HCT116 (cell line): ENCODE measurements at regions not wholly inside any gene's neighbourhood (a gene's known extent, or its start where the extent isn't known, plus 50 kb on each side); places are given as distances from the start of the nearest gene placed in this dataset.

Experiments used
- ATAC-seq: fragments of 200-7000 bp; cut with Tn5 transposase; 2 replicates; pipeline ENCODE4 v1.9.1; 2020; ENCODE audit warnings: mild to moderate bottlenecking, moderate library complexity
- BruUV-seq: library from RNA; stranded (reverse); fragments of 400-500 nt; replicated peaks from 2 replicates; lab custom pipeline; 2021; lab: Mats Ljungman, UMichigan
- CTCF ChIA-PET: fragments of 300-600 bp; sonication (Branson Sonifier 250); formaldehyde crosslinking; loops from one replicate; lab custom pipeline; 2021; ENCODE audit warnings: antibody characterized with exemption; lab: Charles Lee
- POLR2A ChIA-PET: fragments of 300-600, 350-600 bp; sonication (Branson Sonifier 250); formaldehyde crosslinking; loops from one replicate; lab custom pipeline; 2021; ENCODE audit warnings: antibody characterized with exemption; lab: Charles Lee
- RAD21 ChIA-PET, 2 experiments: fragments of 300-600 bp; sonication (Branson Sonifier 250); formaldehyde crosslinking; loops; one replicate each; lab custom pipeline; 2023; ENCODE audit warnings: low total read pairs in 2 of 2; ENCODE audit not compliant: uncharacterized antibody in 2 of 2, unreplicated experiment in 2 of 2, low non-redundant PET in 1 of 2; lab: Charles Lee
- DNase-seq: peaks from one replicate; pipeline ENCODE4 v3.0.0-alpha.2; 2010; ENCODE audit warnings: low read depth, low spot score
- H2AFZ ChIP-seq: fragments of 200-600 bp; shearing (Covaris generic), sonication (generic); 2 replicates; pipeline ENCODE4 v1.6.1; 2017; ENCODE audit warnings: low read depth, mixed run types, mixed read lengths, antibody characterized with exemption, low read length; ENCODE audit not compliant: poor library complexity, severe bottlenecking
- H3K27ac ChIP-seq: 2 replicates; pipeline ENCODE4 v1.5.1; 2012; ENCODE audit warnings: low read depth, low read length
- H3K27me3 ChIP-seq: fragments of 200-600 bp; sonication (generic); 2 replicates; pipeline ENCODE4 v1.6.1; 2016; ENCODE audit warnings: mixed run types, low read length, mixed read lengths; ENCODE audit not compliant: insufficient read depth
- H3K36me3 ChIP-seq, 2 experiments: fragments of 200-500 bp in 1 of 2; fragments of 200-600 bp in 1 of 2; sonication (Bioruptor generic) in 1 of 2; sonication (generic) in 1 of 2; 2 replicates each; pipeline versions ENCODE4 v1.5.1 to v1.6.1; 2014 to 2016; ENCODE audit warnings: low read length in 2 of 2, inconsistent platforms in 1 of 2, mixed read lengths in 1 of 2, mixed run types in 1 of 2; ENCODE audit not compliant: insufficient read depth in 2 of 2, control insufficient read depth in 1 of 2
- H3K4me1 ChIP-seq, 2 experiments: fragments of 200-600 bp in 1 of 2; sonication (generic) in 1 of 2; 2 replicates each; pipeline versions ENCODE4 v1.5.1 to v1.6.1; 2012 to 2017; ENCODE audit warnings: low read length in 2 of 2, inconsistent platforms in 1 of 2, mild to moderate bottlenecking in 1 of 2, mixed read lengths in 1 of 2, mixed run types in 1 of 2, moderate library complexity in 1 of 2; ENCODE audit not compliant: insufficient read depth in 2 of 2, control insufficient read depth in 1 of 2
- H3K4me2 ChIP-seq: fragments of 200-600 bp; sonication (generic); 2 replicates; pipeline ENCODE4 v1.6.1; 2017; ENCODE audit warnings: mixed run types, low read length, mixed read lengths
- H3K4me3 ChIP-seq, 2 experiments: fragments of 200-600 bp in 1 of 2; sonication (generic) in 1 of 2; replicated peaks in 1 of 2; 2 replicates each; pipeline ENCODE4 v1.5.1; 2011 to 2016; ENCODE audit warnings: low read length in 2 of 2, control low read depth in 1 of 2, low read depth in 1 of 2, mild to moderate bottlenecking in 1 of 2, mixed read lengths in 1 of 2, mixed run types in 1 of 2
- H3K79me2 ChIP-seq: fragments of 200-600 bp; sonication (generic); 2 replicates; pipeline ENCODE4 v1.6.1; 2017; ENCODE audit warnings: mild to moderate bottlenecking, mixed run types, low read length, moderate library complexity, mixed read lengths; ENCODE audit not compliant: insufficient read depth
- H3K9ac ChIP-seq: fragments of 200-600 bp; sonication (generic); 2 replicates; pipeline ENCODE4 v1.6.1; 2016; ENCODE audit warnings: low read length, mixed read lengths
- H3K9me2 ChIP-seq: fragments of 200-600 bp; sonication (generic), shearing (Covaris generic); 2 replicates; pipeline ENCODE4 v1.6.1; 2017; ENCODE audit warnings: mixed run types, mild to moderate bottlenecking, moderate library complexity; ENCODE audit not compliant: insufficient read depth
- H3K9me3 ChIP-seq, 2 experiments: fragments of 200-500 bp in 1 of 2; fragments of 200-600 bp in 1 of 2; sonication (Bioruptor generic) in 1 of 2; sonication (generic) in 1 of 2; 2 replicates each; pipeline ENCODE4 v1.6.1; 2014 to 2017; ENCODE audit warnings: low read length in 2 of 2, mixed read lengths in 2 of 2, inconsistent platforms in 1 of 2, low read depth in 1 of 2, mild to moderate bottlenecking in 1 of 2, mixed run types in 1 of 2, moderate library complexity in 1 of 2; ENCODE audit not compliant: control insufficient read depth in 1 of 2, insufficient read depth in 1 of 2
- H4K20me1 ChIP-seq: fragments of 200-600 bp; sonication (generic), shearing (Covaris generic); 2 replicates; pipeline ENCODE4 v1.6.1; 2017; ENCODE audit warnings: mixed run types, mild to moderate bottlenecking, moderate library complexity; ENCODE audit not compliant: insufficient read depth
- ATF3 ChIP-seq: IDR thresholded peaks from 2 replicates; pipeline ENCODE4 v1.6.1; 2012
- CBX3 ChIP-seq: IDR thresholded peaks from 2 replicates; pipeline ENCODE4 v1.6.1; 2012; ENCODE audit warnings: low read depth
- CEBPB ChIP-seq: IDR thresholded peaks from 2 replicates; pipeline ENCODE4 v1.6.1; 2012; ENCODE audit warnings: low read depth
- CTCF ChIP-seq, 3 experiments: fragments of 200-600 bp in 1 of 3; sonication (generic) in 1 of 3; IDR thresholded peaks in 2 of 3; conservative IDR thresholded peaks in 1 of 3; 2 replicates each; pipeline ENCODE4 v1.5.1; 2012 to 2017; ENCODE audit warnings: low read depth in 2 of 3, low read length in 2 of 3, antibody characterized with exemption in 1 of 3, borderline replicate concordance in 1 of 3, control low read depth in 1 of 3, mild to moderate bottlenecking in 1 of 3, mixed read lengths in 1 of 3, mixed run types in 1 of 3, moderate library complexity in 1 of 3; ENCODE audit not compliant: insufficient read depth in 1 of 3
- EGR1 ChIP-seq: IDR thresholded peaks from 2 replicates; pipeline ENCODE4 v1.6.1; 2012; ENCODE audit warnings: low read depth
- ELF1 ChIP-seq: IDR thresholded peaks from 2 replicates; pipeline ENCODE4 v1.6.1; 2012; ENCODE audit warnings: low read depth, borderline replicate concordance
- EZH2 ChIP-seq: fragments of 200-600 bp; sonication (generic); IDR thresholded peaks from 2 replicates; pipeline ENCODE4 v1.6.1; 2017; ENCODE audit warnings: antibody characterized with exemption, mixed run types
- EZH2phosphoT487 ChIP-seq: fragments of 200-600 bp; IDR thresholded peaks from 2 replicates; pipeline ENCODE4 v1.6.1; 2018; ENCODE audit warnings: antibody characterized with exemption, borderline replicate concordance
- FOSL1 ChIP-seq: IDR thresholded peaks from 2 replicates; pipeline ENCODE4 v1.6.1; 2012; ENCODE audit warnings: low read depth
- MAX ChIP-seq: IDR thresholded peaks from 2 replicates; pipeline ENCODE4 v1.6.1; 2012
- POLR2A ChIP-seq: IDR thresholded peaks from 2 replicates; pipeline ENCODE4 v1.7.0; 2011; ENCODE audit warnings: borderline replicate concordance; ENCODE audit not compliant: insufficient read depth, insufficient read length; ENCODE audit errors: extremely low read depth
- RAD21 ChIP-seq: IDR thresholded peaks from 2 replicates; pipeline ENCODE4 v1.6.1; 2012; ENCODE audit warnings: low read depth, mild to moderate bottlenecking
- REST ChIP-seq: IDR thresholded peaks from 2 replicates; pipeline ENCODE4 v1.6.1; 2012; ENCODE audit warnings: low read depth
- SIN3A ChIP-seq: IDR thresholded peaks from 2 replicates; pipeline ENCODE4 v1.6.1; 2012; ENCODE audit warnings: low read depth
- SP1 ChIP-seq: IDR thresholded peaks from 2 replicates; pipeline ENCODE4 v1.6.1; 2012; ENCODE audit warnings: low read depth
- SRF ChIP-seq: IDR thresholded peaks from 2 replicates; pipeline ENCODE4 v1.6.1; 2012; ENCODE audit warnings: low read depth
- TCF7L2 ChIP-seq: IDR thresholded peaks from 2 replicates; pipeline ENCODE4 v1.7.0; 2011; ENCODE audit warnings: borderline replicate concordance, inconsistent platforms; ENCODE audit not compliant: insufficient read depth, insufficient read length; ENCODE audit errors: extremely low read depth
- YY1 ChIP-seq: IDR thresholded peaks from 2 replicates; pipeline ENCODE4 v1.6.1; 2011; ENCODE audit warnings: low read length, low read depth, moderate library complexity, mild to moderate bottlenecking; ENCODE audit not compliant: insufficient replicate concordance; ENCODE audit errors: extremely low read depth
- ZBTB33 ChIP-seq: IDR thresholded peaks from 2 replicates; pipeline ENCODE4 v1.6.1; 2011; ENCODE audit warnings: mild to moderate bottlenecking, low read length, moderate library complexity; ENCODE audit not compliant: insufficient replicate concordance; ENCODE audit errors: extremely low read depth
- ZFX ChIP-seq: fragments of 450-650 bp; IDR thresholded peaks from 2 replicates; pipeline ENCODE4 v1.6.1; 2017
- intact Hi-C: fragments of 100-400 bp; cut with micrococcal nuclease; formaldehyde crosslinking; loops from 2 replicates; pipeline ENCODE4 v1.10.0; 2022

GRCh38 chr18:68181956-68182355 lies 533.0 kb downstream of the TMX3 start:
- ChIA-PET CTCF (no interaction called here), POLR2A (no interaction called here), RAD21 (no interaction called here)
- H4K20me1 ChIP-seq, result no peaks in the 10 kb centered on the region
- H3K36me3 ChIP-seq, result no peaks in the 10 kb centered on the region
- no TSS peak for BruUV-seq
- no peaks in the 10 kb centered on the region for H3K4me1 ChIP-seq
- ATAC-seq, result no peak
- H3K9ac ChIP-seq, result no peak overlapping the region
- no peak overlapping the region for H2AFZ ChIP-seq
- H3K27me3 ChIP-seq, result no peaks in the 10 kb centered on the region
- no peak overlapping the region for H3K27ac ChIP-seq
- peaks cover 0 to 14% of the 10 kb centered on the region in 2 experiments; a peak in 2 of 4 replicates for H3K9me3 ChIP-seq
- DNase-seq, result no peak
- no peak for TF ChIP-seq MAX
- TF ChIP-seq EZH2, result no peak
- TF ChIP-seq CTCF (IDR thresholded peaks at IDR 0.05 in 2 of 3, conservative IDR thresholded peaks at IDR 0.05 in 1 of 3; ENCODE audit: borderline replicate concordance in 1 of 3, insufficient read depth in 1 of 3, low read depth in 2 of 3, low read length in 2 of 3), result no peak
- TF ChIP-seq ZBTB33, result no peak
- TF ChIP-seq CBX3, result no peak
- no peak for TF ChIP-seq ELF1
- no peak for TF ChIP-seq RAD21
- no peak for TF ChIP-seq ZFX
- TF ChIP-seq SRF, result no peak
- TF ChIP-seq EZH2phosphoT487, result no peak
- no peak for TF ChIP-seq ATF3
- TF ChIP-seq SIN3A, result no peak
- no peak for TF ChIP-seq EGR1
- TF ChIP-seq YY1, result no peak
- TF ChIP-seq POLR2A, result no peak
- TF ChIP-seq TCF7L2, result no peak
- no peak for TF ChIP-seq REST
- no peak for TF ChIP-seq CEBPB
- no peak for TF ChIP-seq FOSL1
- TF ChIP-seq SP1, result no peak
- H3K9me2 ChIP-seq, result no peaks in the 10 kb centered on the region
- no peak overlapping the region for H3K4me2 ChIP-seq
- H3K79me2 ChIP-seq, result no peaks in the 10 kb centered on the region
- intact Hi-C loops, result no loop called here
- H3K4me3 ChIP-seq, result no peak overlapping the region
